ENCODE measurements at regions not wholly inside any gene's neighbourhood (a gene's known extent, or its start where the extent isn't known, plus 50 kb on each side); places are given as distances from the start of the nearest gene placed in this dataset.

GRCh38 chr3:94716326-94717018, 653.6 kb downstream of the NSUN3 start:
- Histone ChIP-seq H3K36me3 (no peaks in the 10 kb centered on the region), H3K9me3 (0 out of 2 replicates have a peak, but pooled peaks cover 2% of the 10 kb centered on the region), H3K4me3 (no peak overlapping the region), H3K27me3 (no peaks in the 10 kb centered on the region)
- no peak for DNase-seq

- no peak overlapping the region for H3K4me3 ChIP-seq
- no peaks in the 10 kb centered on the region for H3K27me3 ChIP-seq
- no peaks in the 10 kb centered on the region for H3K36me3 ChIP-seq
- no peaks in the 10 kb centered on the region for H3K9me3 ChIP-seq
- DNase-seq = no peak
These were observed 671.3 kb downstream of the NSUN3 start for GRCh38 chr3:94734206-94734605.

- no peaks in the 10 kb centered on the region for H3K27me3 ChIP-seq
- H3K4me3 ChIP-seq = no peak overlapping the region
- DNase-seq = no peak
- H3K9me3 ChIP-seq = no peaks in the 10 kb centered on the region
- H3K36me3 ChIP-seq = no peaks in the 10 kb centered on the region
These were observed 672.5 kb downstream of the NSUN3 start for GRCh38 chr3:94735354-94735753.

- DNase-seq = no peak
- H3K4me3 ChIP-seq = no peak overlapping the region
- H3K27me3 ChIP-seq = no peaks in the 10 kb centered on the region
- H3K9me3 ChIP-seq = no peaks in the 10 kb centered on the region
- no peaks in the 10 kb centered on the region for H3K36me3 ChIP-seq
These were observed 674.3 kb downstream of the NSUN3 start for GRCh38 chr3:94737116-94737515.

GRCh38 chr3:94739420-94739819, 676.6 kb downstream of the NSUN3 start:
- Histone ChIP-seq H3K4me3 (no peak overlapping the region), H3K36me3 (no peaks in the 10 kb centered on the region), H3K27me3 (no peaks in the 10 kb centered on the region), H3K9me3 (no peaks in the 10 kb centered on the region)
- DNase-seq = no peak

- H3K36me3 ChIP-seq = no peaks in the 10 kb centered on the region
- no peaks in the 10 kb centered on the region for H3K9me3 ChIP-seq
- DNase-seq = no peak
- H3K4me3 ChIP-seq = no peak overlapping the region
- no peaks in the 10 kb centered on the region for H3K27me3 ChIP-seq
These were observed 695.9 kb downstream of the NSUN3 start for GRCh38 chr3:94758751-94759150.

- DNase-seq = no peak
- no peak overlapping the region for H3K4me3 ChIP-seq
These were observed 709.5 kb downstream of the NSUN3 start for GRCh38 chr3:94772402-94772801.

GRCh38 chr3:94775746-94776145, 712.9 kb downstream of the NSUN3 start:
- Histone ChIP-seq H3K9me3 (no peaks in the 10 kb centered on the region), H3K36me3 (no peaks in the 10 kb centered on the region), H3K27me3 (no peaks in the 10 kb centered on the region), H3K4me3 (no peak overlapping the region)
- DNase-seq = no peak

More at GRCh38 chr3:94772402-94772801, 709.5 kb downstream of the NSUN3 start:
- H3K27me3 ChIP-seq = no peaks in the 10 kb centered on the region
- no peaks in the 10 kb centered on the region for H3K36me3 ChIP-seq
- H3K9me3 ChIP-seq = no peaks in the 10 kb centered on the region

GRCh38 chr3:94776401-94776915, 713.6 kb downstream of the NSUN3 start:
- no peaks in the 10 kb centered on the region for H3K9me3 ChIP-seq
- H3K27me3 ChIP-seq = no peaks in the 10 kb centered on the region
- DNase-seq = no peak

GRCh38 chr3:94778289-94778688, 715.4 kb downstream of the NSUN3 start:
- no peak for DNase-seq
- Histone ChIP-seq H3K4me3 (no peak overlapping the region), H3K27me3 (no peaks in the 10 kb centered on the region), H3K36me3 (no peaks in the 10 kb centered on the region), H3K9me3 (no peaks in the 10 kb centered on the region)

More at GRCh38 chr3:94776401-94776915, 713.6 kb downstream of the NSUN3 start:
- Histone ChIP-seq H3K4me3 (no peak overlapping the region), H3K36me3 (no peaks in the 10 kb centered on the region)

- H3K27me3 ChIP-seq = no peaks in the 10 kb centered on the region
- DNase-seq = no peak
These were observed 716.1 kb downstream of the NSUN3 start for GRCh38 chr3:94778814-94779494.

GRCh38 chr3:94779699-94780098, 716.8 kb downstream of the NSUN3 start:
- Histone ChIP-seq H3K36me3 (no peaks in the 10 kb centered on the region), H3K27me3 (no peaks in the 10 kb centered on the region), H3K9me3 (no peaks in the 10 kb centered on the region), H3K4me3 (no peak overlapping the region)
- DNase-seq = no peak

More at GRCh38 chr3:94778814-94779494, 716.1 kb downstream of the NSUN3 start:
- Histone ChIP-seq H3K36me3 (no peaks in the 10 kb centered on the region), H3K4me3 (no peak overlapping the region), H3K9me3 (no peaks in the 10 kb centered on the region)

GRCh38 chr3:94784274-94784673, 721.4 kb downstream of the NSUN3 start:
- H3K27me3 ChIP-seq = no peaks in the 10 kb centered on the region

GRCh38 chr3:94787066-94787465, 724.2 kb downstream of the NSUN3 start:
- DNase-seq = no peak

More at GRCh38 chr3:94784274-94784673, 721.4 kb downstream of the NSUN3 start:
- DNase-seq = no peak
- no peaks in the 10 kb centered on the region for H3K36me3 ChIP-seq
- no peaks in the 10 kb centered on the region for H3K9me3 ChIP-seq
- H3K4me3 ChIP-seq = no peak overlapping the region

GRCh38 chr3:94787734-94788270, 724.9 kb downstream of the NSUN3 start:
- DNase-seq = no peak
- H3K36me3 ChIP-seq = no peaks in the 10 kb centered on the region
- no peaks in the 10 kb centered on the region for H3K9me3 ChIP-seq
- no peaks in the 10 kb centered on the region for H3K27me3 ChIP-seq
- H3K4me3 ChIP-seq = no peak overlapping the region

More at GRCh38 chr3:94787066-94787465, 724.2 kb downstream of the NSUN3 start:
- Histone ChIP-seq H3K27me3 (no peaks in the 10 kb centered on the region), H3K36me3 (no peaks in the 10 kb centered on the region), H3K9me3 (no peaks in the 10 kb centered on the region), H3K4me3 (no peak overlapping the region)

GRCh38 chr3:94794563-94794962, 731.7 kb downstream of the NSUN3 start:
- no peak for DNase-seq
- H3K27me3 ChIP-seq = no peaks in the 10 kb centered on the region
- H3K9me3 ChIP-seq = no peaks in the 10 kb centered on the region
- H3K4me3 ChIP-seq = no peak overlapping the region
- H3K36me3 ChIP-seq = no peaks in the 10 kb centered on the region

- Histone ChIP-seq H3K4me3 (no peak overlapping the region), H3K27me3 (no peaks in the 10 kb centered on the region), H3K36me3 (no peaks in the 10 kb centered on the region), H3K9me3 (no peaks in the 10 kb centered on the region)
- DNase-seq = no peak
These were observed 736.7 kb downstream of the NSUN3 start for GRCh38 chr3:94799420-94800060.
